Panc1 (cell line): ENCODE measurements at regions not wholly inside any gene's neighbourhood (a gene's known extent, or its start where the extent isn't known, plus 50 kb on each side); places are given as distances from the start of the nearest gene placed in this dataset.

Experiments
- ATAC-seq: fragments of 200-7000 bp; cut with Tn5 transposase; 2 replicates; pipeline ENCODE4 v1.9.1; 2020; ENCODE audit warnings: mild to moderate bottlenecking, moderate library complexity
- BruUV-seq: library from RNA; stranded (reverse); fragments of 400-500 nt; replicated peaks from 2 replicates; lab custom pipeline; 2021; lab: Mats Ljungman, UMichigan
- CTCF ChIA-PET: fragments of 300-600 bp; sonication (Branson Sonifier 250); formaldehyde crosslinking; loops from one replicate; lab custom pipeline; 2022; ENCODE audit warnings: antibody characterized with exemption; lab: Charles Lee
- POLR2A ChIA-PET: fragments of 300-600 bp; sonication (Branson Sonifier 250); formaldehyde crosslinking; loops from one replicate; lab custom pipeline; 2022; ENCODE audit warnings: antibody characterized with exemption; lab: Charles Lee
- DNase-seq: peaks from one replicate; pipeline ENCODE4 v3.0.0-alpha.2; 2010; ENCODE audit warnings: low read depth, low spot score
- H3K27ac ChIP-seq: 2 replicates; pipeline ENCODE4 v1.5.1; 2011; ENCODE audit warnings: mild to moderate bottlenecking, low read length, inconsistent platforms
- H3K27me3 ChIP-seq: fragments of 200-500 bp; sonication (Bioruptor generic); 2 replicates; pipeline ENCODE4 v1.6.0; 2014; ENCODE audit warnings: low read length, inconsistent platforms; ENCODE audit not compliant: control insufficient read depth, insufficient read depth
- H3K36me3 ChIP-seq: fragments of 200-500 bp; sonication (Bioruptor generic); 2 replicates; pipeline ENCODE4 v1.5.1; 2014; ENCODE audit warnings: inconsistent platforms, mild to moderate bottlenecking, low read length, moderate library complexity; ENCODE audit not compliant: control insufficient read depth, insufficient read depth
- H3K4me1 ChIP-seq: 2 replicates; pipeline ENCODE4 v1.5.1; 2011; ENCODE audit warnings: inconsistent platforms, mild to moderate bottlenecking, low read length, moderate library complexity; ENCODE audit not compliant: control insufficient read depth, insufficient read depth
- H3K4me3 ChIP-seq, 2 experiments: 2 replicates each; pipeline ENCODE4 v1.5.1; 2011 to 2012; ENCODE audit warnings: low read depth in 2 of 2, low read length in 2 of 2, mild to moderate bottlenecking in 2 of 2, inconsistent platforms in 1 of 2, moderate library complexity in 1 of 2
- H3K9me3 ChIP-seq: fragments of 200-500 bp; sonication (Bioruptor generic); 2 replicates; pipeline ENCODE4 v1.5.1; 2014; ENCODE audit warnings: low read depth, mild to moderate bottlenecking, inconsistent platforms, low read length, moderate library complexity; ENCODE audit not compliant: control insufficient read depth, insufficient read depth
- CTCF ChIP-seq: fragments of 450-650 bp; IDR thresholded peaks from 2 replicates; pipeline ENCODE4 v1.5.1; 2017; ENCODE audit warnings: mild to moderate bottlenecking
- POLR2AphosphoS5 ChIP-seq: IDR thresholded peaks from 2 replicates; pipeline ENCODE4 v1.6.1; 2012; ENCODE audit warnings: mild to moderate bottlenecking, low read depth, low read length, moderate library complexity
- REST ChIP-seq, 2 experiments: IDR thresholded peaks; 2 replicates each; pipeline ENCODE4 v1.6.1; 2011 to 2012; ENCODE audit warnings: low read depth in 2 of 2, control low read depth in 1 of 2, low read length in 1 of 2, mild to moderate bottlenecking in 1 of 2, moderate library complexity in 1 of 2; ENCODE audit not compliant: insufficient read depth in 1 of 2
- SIN3A ChIP-seq: IDR thresholded peaks from 2 replicates; pipeline ENCODE4 v1.6.1; 2012; ENCODE audit warnings: low read depth, mild to moderate bottlenecking, low read length, moderate library complexity, borderline replicate concordance; ENCODE audit not compliant: insufficient read depth
- TCF7L2 ChIP-seq: IDR thresholded peaks from 2 replicates; pipeline ENCODE4 v1.6.1; 2011; ENCODE audit warnings: mild to moderate bottlenecking, low read depth, low read length, inconsistent platforms
- in situ Hi-C: cut with HindIII; loops from 2 replicates; pipeline ENCODE4 v1.10.0; 2016; ENCODE audit warnings: low sequenced_read_pairs, low pct_unique_long_range_greater_than_20kb
- intact Hi-C: fragments of 100-400 bp; cut with micrococcal nuclease; formaldehyde crosslinking; loops from one replicate; pipeline ENCODE4 v1.10.0; 2022; ENCODE audit not compliant: unreplicated experiment

- Histone ChIP-seq H3K27me3 (no peaks in the 10 kb centered on the region), H3K4me1 (no peaks in the 10 kb centered on the region), H3K27ac (no peak overlapping the region), H3K9me3 (peaks cover 3% of the 10 kb centered on the region; the same call in 1 of the 2 replicates), H3K4me3 (no peak overlapping the region), H3K36me3 (no peaks in the 10 kb centered on the region)
- BruUV-seq: no TSS peak
- ChIA-PET POLR2A (no interaction called here), CTCF (no interaction called here)
- intact Hi-C loops: no loop called here
- DNase-seq (no peak), ATAC-seq (no peak)
- in situ Hi-C loops: no loop called here
- TF ChIP-seq CTCF: no peak
- no peak for TF ChIP-seq REST (IDR thresholded peaks at IDR 0.05; ENCODE audit: insufficient read depth in 1 of 2, low read depth in 2 of 2, low read length in 1 of 2)
- TF ChIP-seq SIN3A: no peak
- TF ChIP-seq POLR2AphosphoS5: no peak
- no peak for TF ChIP-seq TCF7L2
Observed at GRCh38 chr2:133821107-133821760, 253.0 kb upstream of the NCKAP5 start.

- in situ Hi-C loops (no loop called here), intact Hi-C loops (no loop called here)
- BruUV-seq: no TSS peak
- no peaks in the 10 kb centered on the region for H3K36me3 ChIP-seq
- ChIA-PET POLR2A (no interaction called here), CTCF (no interaction called here)
- H3K4me1 ChIP-seq: no peaks in the 10 kb centered on the region
- H3K27ac ChIP-seq: no peak overlapping the region
- H3K4me3 ChIP-seq: no peak overlapping the region
- no peaks in the 10 kb centered on the region for H3K27me3 ChIP-seq
- TF ChIP-seq POLR2AphosphoS5 (no peak), SIN3A (no peak), CTCF (no peak), TCF7L2 (no peak), REST (IDR thresholded peaks at IDR 0.05; ENCODE audit: insufficient read depth in 1 of 2, low read depth in 2 of 2, low read length in 1 of 2) (no peak)
- H3K9me3 ChIP-seq: peaks cover 3% of the 10 kb centered on the region; the same call in 1 of the 2 replicates
- ATAC-seq (no peak), DNase-seq (no peak)
Observed at GRCh38 chr2:133822517-133823225, 254.4 kb upstream of the NCKAP5 start.
